Adrenal gland (tissue), 9 donors: ENCODE measurements at regions not wholly inside any gene's neighbourhood (a gene's known extent, or its start where the extent isn't known, plus 50 kb on each side); places are given as distances from the start of the nearest gene placed in this dataset.

Experiments used
- DNase-seq, 7 donors: peaks; one replicate each; pipeline ENCODE4 v3.0.0-alpha.2; 2019 to 2020
- H3K27ac ChIP-seq, 5 donors: fragments of 200-600 bp; sonication (generic) in 4 of 5; 1 replicate in 3 of 5; 2 replicates in 2 of 5; pipeline versions ENCODE4 v1.5.1 to v1.8.0; 2016 to 2020; ENCODE audit warnings: mild to moderate bottlenecking in 1 of 5
- H3K27me3 ChIP-seq: fragments of 200-600 bp; 2 replicates; pipeline ENCODE4 v1.8.0; 2021
- H3K36me3 ChIP-seq, 2 donors: fragments of 200-600 bp; replicated peaks in 1 of 2; 1 replicate in 1 of 2; 2 replicates in 1 of 2; pipeline versions ENCODE4 v1.5.1 to v1.8.0; 2018 to 2022
- H3K4me1 ChIP-seq, 2 donors: fragments of 200-600 bp; replicated peaks in 1 of 2; 1 replicate in 1 of 2; 2 replicates in 1 of 2; pipeline versions ENCODE4 v1.5.1 to v1.8.0; 2018 to 2021
- H3K4me3 ChIP-seq, 4 donors: fragments of 200-600 bp; sonication (generic) in 3 of 4; one replicate each; pipeline ENCODE4 v1.5.1; 2016 to 2018
- H3K9me3 ChIP-seq, 3 donors: fragments of 200-600 bp; sonication (generic) in 1 of 3; replicated peaks in 1 of 3; 1 replicate in 2 of 3; 2 replicates in 1 of 3; pipeline versions ENCODE4 v1.5.1 to v1.8.0; 2016 to 2021
- CTCF ChIP-seq, 6 experiments: fragments of 450-650 bp in 4 of 6; fragments of 200-600 bp in 2 of 6; sonication (generic) in 1 of 6; IDR thresholded peaks; 1 replicate in 5 of 6; 2 replicates in 1 of 6; pipeline versions ENCODE4 v1.5.1 to v1.8.0; 2016 to 2021; ENCODE audit warnings: antibody characterized with exemption in 6 of 6, mild to moderate bottlenecking in 2 of 6, moderate library complexity in 1 of 6
- POLR2A ChIP-seq, 2 donors: fragments of 450-650 bp; IDR thresholded peaks; one replicate each; pipeline ENCODE4 v1.6.1; 2017; ENCODE audit warnings: antibody characterized with exemption in 2 of 2, mild to moderate bottlenecking in 2 of 2, moderate library complexity in 1 of 2
- WGBS, 4 donors: extraction: QIAGEN DNeasy Blood & Tissue Kit in 2 of 4; methylation state at CpG; one replicate each; pipeline versions ENCODE4 v1.1.5 to v1.1.7; 2013 to 2017; 5-methylcytosine and 5-hydroxymethylcytosine counted together
- intact Hi-C, 2 donors: fragments of 100-400 bp; cut with DNase I; formaldehyde crosslinking; loops; one replicate each; pipeline versions ENCODE4 v1.14.1 to v1.15.0; 2022 to 2023
- donor health status: healthy with polysubstance abuse.
- donor health status: Bipolar disorder and iron deficiency.
- donor health status: DM: yes; HTN: yes; CAD: no.
- donor health status: DM: no; HTN: no; CAD: no.
- donor health status: DM: no; HTN: no; CAD: no.

- H3K9me3 ChIP-seq: no peaks in the 10 kb centered on the region
- no peak for DNase-seq
- H3K36me3 ChIP-seq: no peaks in the 10 kb centered on the region
- no peaks in the 10 kb centered on the region for H3K4me1 ChIP-seq
- intact Hi-C loops: no loop called here
- H3K4me3 ChIP-seq: no peak overlapping the region
- H3K27me3 ChIP-seq: no peaks in the 10 kb centered on the region
- no peak overlapping the region for H3K27ac ChIP-seq
- TF ChIP-seq CTCF (IDR thresholded peaks at IDR 0.05): no peak
- TF ChIP-seq POLR2A (IDR thresholded peaks at IDR 0.05): no peak
- WGBS, 4 donors: 30 to 43% (median 31%) methylated on average over 5 of the region's 5 CpGs
Measured at GRCh38 chr16:6618874-6619273, 713.8 kb upstream of the RBFOX1 start.

DNA sequence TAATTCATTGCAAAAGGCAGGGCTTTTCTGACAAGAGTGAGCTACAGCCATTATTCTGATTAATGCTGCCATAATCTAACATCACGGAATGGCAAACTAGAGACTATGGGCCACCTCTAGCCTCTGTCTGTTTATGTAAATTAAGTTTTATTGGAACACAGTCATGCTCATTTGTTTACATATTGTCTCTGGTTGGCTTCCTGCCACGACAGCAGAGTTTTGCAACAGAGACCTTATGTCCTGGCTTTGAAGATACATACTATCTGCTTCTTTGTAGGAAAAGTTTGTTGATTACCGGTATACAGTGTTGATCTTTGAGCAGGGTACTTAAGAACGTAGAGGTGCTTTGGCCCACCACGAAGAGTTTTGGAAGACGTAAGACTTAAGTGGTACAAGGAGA is 715.9 kb upstream of the RBFOX1 start:
- Histone ChIP-seq H3K4me1 (no peaks in the 10 kb centered on the region), H3K27ac (no peak overlapping the region), H3K4me3 (no peak overlapping the region), H3K9me3 (no peaks in the 10 kb centered on the region), H3K36me3 (no peaks in the 10 kb centered on the region), H3K27me3 (no peaks in the 10 kb centered on the region)
- intact Hi-C loops: no loop called here
- TF ChIP-seq CTCF (IDR thresholded peaks at IDR 0.05): no peak
- DNase-seq: no peak
- 49 to 80% (median 68%) methylated on average over 6 of the region's 6 CpGs for WGBS, 4 donors

- no peaks in the 10 kb centered on the region for H3K27me3 ChIP-seq
- H3K27ac ChIP-seq: no peak overlapping the region
- DNase-seq: no peak
- H3K36me3 ChIP-seq: no peaks in the 10 kb centered on the region
- WGBS, 4 donors: 72 to 82% (median 78%) methylated on average over 12 of the region's 12 CpGs
- H3K4me3 ChIP-seq: no peak overlapping the region
- intact Hi-C loops: no loop called here
- H3K4me1 ChIP-seq: no peaks in the 10 kb centered on the region
- TF ChIP-seq POLR2A (IDR thresholded peaks at IDR 0.05) (no peak), CTCF (IDR thresholded peaks at IDR 0.05) (no peak)
- no peaks in the 10 kb centered on the region for H3K9me3 ChIP-seq
Measured at GRCh38 chr16:6615636-6616035, 717.0 kb upstream of the RBFOX1 start.

DNA sequence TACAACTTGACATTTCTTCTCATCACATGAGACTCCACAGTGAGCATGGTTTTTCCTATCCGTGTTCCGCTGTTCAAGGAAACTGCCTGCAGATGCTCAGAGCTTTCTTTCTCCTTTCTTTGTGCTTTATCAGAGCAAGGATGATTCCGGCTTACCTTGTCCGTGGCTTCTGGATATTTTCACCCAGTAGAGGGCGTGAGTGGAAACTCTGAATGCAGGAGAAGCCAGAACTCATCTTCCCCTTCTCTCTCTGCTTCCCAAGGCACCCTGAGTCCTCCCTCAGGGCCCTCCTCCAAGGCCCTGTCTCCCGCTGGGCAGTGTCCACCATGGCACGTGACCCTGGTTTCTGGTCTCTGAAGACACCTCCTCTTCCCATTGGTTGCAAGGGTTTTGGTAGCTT is 721.1 kb upstream of the RBFOX1 start:
- no peaks in the 10 kb centered on the region for H3K4me1 ChIP-seq
- H3K27ac ChIP-seq: no peak overlapping the region
- H3K4me3 ChIP-seq: no peak overlapping the region
- TF ChIP-seq CTCF (IDR thresholded peaks at IDR 0.05) (peak in 3 of 6 experiments; percentile 15 to 29 (median 19)), POLR2A (IDR thresholded peaks at IDR 0.05) (no peak)
- no peaks in the 10 kb centered on the region for H3K27me3 ChIP-seq
- no peaks in the 10 kb centered on the region for H3K9me3 ChIP-seq
- WGBS, 4 donors: 65 to 75% (median 70%) methylated on average over 7 of the region's 7 CpGs
- intact Hi-C loops: no loop called here
- no peaks in the 10 kb centered on the region for H3K36me3 ChIP-seq
- DNase-seq: peak in 2 of 7 donors; percentile 27 to 33
